IPS-18a (cell line): ENCODE measurements at regions not wholly inside any gene's neighbourhood (a gene's known extent, or its start where the extent isn't known, plus 50 kb on each side); places are given as distances from the start of the nearest gene placed in this dataset.

Experiments used
- H3K27ac ChIP-seq: one replicate; pipeline ENCODE4 v1.5.1; 2013; ENCODE audit warnings: low read length
- H3K27me3 ChIP-seq: one replicate; pipeline ENCODE4 v1.6.1; 2013; ENCODE audit warnings: mild to moderate bottlenecking, low read length; ENCODE audit not compliant: control insufficient read depth, insufficient read depth
- H3K36me3 ChIP-seq: one replicate; pipeline ENCODE4 v1.6.1; 2013; ENCODE audit warnings: low read depth, low read length; ENCODE audit not compliant: control insufficient read depth
- H3K4me1 ChIP-seq: one replicate; pipeline ENCODE4 v1.6.1; 2013; ENCODE audit warnings: low read depth, low read length; ENCODE audit not compliant: control insufficient read depth
- H3K4me3 ChIP-seq: one replicate; pipeline ENCODE4 v1.5.1; 2013; ENCODE audit warnings: low read length
- H3K9ac ChIP-seq: one replicate; pipeline ENCODE4 v1.6.1; 2013; ENCODE audit warnings: mild to moderate bottlenecking, low read length, moderate library complexity
- H3K9me3 ChIP-seq: one replicate; pipeline ENCODE4 v1.6.1; 2013; ENCODE audit warnings: low read depth, low read length; ENCODE audit not compliant: control insufficient read depth

- H3K9ac ChIP-seq: no peak overlapping the region
- no peaks in the 10 kb centered on the region for H3K9me3 ChIP-seq
- no peaks in the 10 kb centered on the region for H3K36me3 ChIP-seq
- no peaks in the 10 kb centered on the region for H3K4me1 ChIP-seq
- no peaks in the 10 kb centered on the region for H3K27me3 ChIP-seq
- no peak overlapping the region for H3K4me3 ChIP-seq
- no peak overlapping the region for H3K27ac ChIP-seq
Measured at GRCh38 chr10:33412241-33412640, 77.8 kb upstream of the NRP1 start.

- Histone ChIP-seq H3K27me3 (no peaks in the 10 kb centered on the region), H3K27ac (no peak overlapping the region), H3K4me3 (no peak overlapping the region), H3K4me1 (no peaks in the 10 kb centered on the region), H3K9ac (no peak overlapping the region), H3K9me3 (no peaks in the 10 kb centered on the region), H3K36me3 (no peaks in the 10 kb centered on the region)
Measured at GRCh38 chr10:33410860-33411234, 76.4 kb upstream of the NRP1 start.

- Histone ChIP-seq H3K9ac (no peak overlapping the region), H3K27ac (no peak overlapping the region), H3K36me3 (no peaks in the 10 kb centered on the region), H3K9me3 (no peaks in the 10 kb centered on the region), H3K4me1 (no peaks in the 10 kb centered on the region), H3K27me3 (no peaks in the 10 kb centered on the region), H3K4me3 (no peak overlapping the region)
Measured at GRCh38 chr10:33410096-33410859, 75.8 kb upstream of the NRP1 start.

GRCh38 chr10:33406596-33406995, 72.1 kb upstream of the NRP1 start:
- H3K27ac ChIP-seq: no peak overlapping the region
- H3K9ac ChIP-seq: no peak overlapping the region
- no peaks in the 10 kb centered on the region for H3K4me1 ChIP-seq
- no peak overlapping the region for H3K4me3 ChIP-seq
- H3K27me3 ChIP-seq: no peaks in the 10 kb centered on the region
- no peaks in the 10 kb centered on the region for H3K9me3 ChIP-seq
- no peaks in the 10 kb centered on the region for H3K36me3 ChIP-seq

DNA sequence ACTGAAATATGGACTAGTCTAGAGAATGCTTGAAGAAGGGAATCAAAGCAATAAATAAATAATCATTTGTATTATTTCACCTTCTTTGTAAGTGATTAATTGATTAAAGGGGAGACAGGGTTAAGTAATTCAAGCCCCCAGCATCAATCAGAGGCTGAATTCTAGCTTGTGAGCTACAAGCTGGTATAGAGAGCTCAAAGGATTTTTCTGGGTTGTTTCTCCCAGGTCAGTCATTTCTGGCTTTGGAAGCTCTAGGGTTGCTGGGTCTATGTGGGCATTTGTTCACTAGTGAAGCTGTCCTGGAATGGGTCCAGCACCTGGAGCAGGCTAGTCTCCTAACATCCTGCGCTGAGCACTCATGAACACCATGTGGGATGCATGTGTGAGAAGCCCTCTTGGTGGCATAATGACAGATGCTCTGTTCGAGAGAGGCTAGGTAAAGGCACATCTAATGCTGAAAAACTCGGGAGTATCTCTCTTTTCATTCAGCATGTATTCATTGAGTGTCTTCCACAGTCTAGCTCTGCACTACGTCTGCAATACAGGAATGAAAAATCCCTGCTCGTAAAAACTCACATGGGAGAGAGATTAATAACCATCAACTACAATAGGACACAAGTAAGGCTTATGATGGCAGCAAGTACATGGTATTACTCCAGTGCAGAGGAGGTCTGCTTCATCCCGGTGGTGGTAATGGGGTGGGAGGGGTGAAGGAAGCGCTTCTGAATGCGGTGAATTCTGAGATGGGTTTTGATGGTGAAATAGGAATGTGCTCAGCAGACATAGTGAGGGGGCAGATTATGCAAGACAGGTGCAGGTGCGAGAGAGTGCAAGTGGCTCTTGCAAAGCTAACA, 68.0 kb upstream of the NRP1 start:
- Histone ChIP-seq H3K27ac (no peak overlapping the region), H3K27me3 (no peaks in the 10 kb centered on the region), H3K9me3 (no peaks in the 10 kb centered on the region), H3K4me3 (no peak overlapping the region), H3K36me3 (no peaks in the 10 kb centered on the region), H3K9ac (no peak overlapping the region), H3K4me1 (no peaks in the 10 kb centered on the region)

DNA sequence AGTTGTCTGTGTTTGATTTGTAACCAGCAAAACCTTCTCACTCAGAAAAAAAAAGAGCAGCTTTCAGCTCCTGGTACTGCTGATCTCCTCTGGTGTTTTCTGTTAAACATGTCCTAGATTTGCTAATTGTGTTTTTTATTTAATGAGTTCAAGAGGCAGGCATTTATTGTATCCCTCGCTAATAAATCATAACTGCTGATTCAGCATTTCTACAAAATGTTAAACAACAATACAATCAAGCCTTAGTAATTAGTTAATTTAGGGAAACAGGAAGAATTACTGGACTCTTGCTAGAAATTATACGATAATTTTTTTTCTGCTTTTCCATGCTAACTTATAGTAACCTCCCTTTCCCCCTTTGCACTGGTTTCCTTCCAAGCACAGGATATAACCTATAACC, 66.8 kb upstream of the NRP1 start:
- Histone ChIP-seq H3K27ac (no peak overlapping the region), H3K4me1 (no peaks in the 10 kb centered on the region), H3K27me3 (no peaks in the 10 kb centered on the region), H3K4me3 (no peak overlapping the region), H3K36me3 (no peaks in the 10 kb centered on the region), H3K9ac (no peak overlapping the region), H3K9me3 (no peaks in the 10 kb centered on the region)

DNA sequence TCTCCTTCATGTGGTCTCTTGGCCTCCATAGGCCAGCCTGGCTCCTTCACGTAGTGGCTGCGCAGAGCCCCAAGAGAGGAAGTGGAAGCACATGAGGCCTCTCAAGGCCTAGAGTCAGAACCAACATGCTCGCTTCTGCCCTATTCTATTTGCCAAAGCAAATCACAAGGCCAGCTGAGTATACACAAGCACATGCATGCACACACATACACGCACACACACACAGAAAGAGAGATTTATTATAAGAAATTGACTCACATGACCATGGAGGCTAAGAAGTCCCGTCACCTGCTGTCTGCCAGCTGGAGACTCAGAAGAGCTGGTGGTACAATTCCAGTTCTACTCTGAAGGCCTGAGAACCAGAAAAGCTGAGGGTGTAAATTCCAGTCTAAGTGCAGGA, 64.3 kb upstream of the NRP1 start:
- Histone ChIP-seq H3K27ac (no peak overlapping the region), H3K4me1 (no peaks in the 10 kb centered on the region), H3K4me3 (no peak overlapping the region), H3K36me3 (no peaks in the 10 kb centered on the region), H3K9ac (no peak overlapping the region), H3K27me3 (no peaks in the 10 kb centered on the region), H3K9me3 (no peaks in the 10 kb centered on the region)

DNA sequence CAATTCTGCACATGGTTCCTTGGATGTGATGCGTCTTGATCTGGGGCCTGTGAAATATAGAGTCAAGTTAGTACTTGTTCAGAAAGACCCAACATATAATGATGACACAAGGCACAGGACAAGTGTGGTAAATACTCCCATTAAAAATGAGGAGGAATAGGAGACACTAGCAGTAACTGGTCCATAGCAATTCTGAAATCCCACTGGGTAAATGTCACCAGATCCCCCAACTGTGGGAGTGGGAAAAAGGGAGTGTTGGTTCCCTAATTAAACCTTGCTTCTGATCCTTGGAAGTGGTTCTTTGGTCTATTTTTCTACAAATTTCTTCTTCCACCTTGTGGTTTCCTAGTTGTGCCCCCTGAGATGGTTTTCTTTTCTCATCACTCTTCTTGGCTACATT, 62.5 kb upstream of the NRP1 start:
- no peaks in the 10 kb centered on the region for H3K4me1 ChIP-seq
- no peak overlapping the region for H3K27ac ChIP-seq
- H3K27me3 ChIP-seq: no peaks in the 10 kb centered on the region
- no peak overlapping the region for H3K4me3 ChIP-seq
- H3K9me3 ChIP-seq: no peaks in the 10 kb centered on the region
- no peaks in the 10 kb centered on the region for H3K36me3 ChIP-seq
- no peak overlapping the region for H3K9ac ChIP-seq

- Histone ChIP-seq H3K4me1 (no peaks in the 10 kb centered on the region), H3K27me3 (no peaks in the 10 kb centered on the region), H3K27ac (no peak overlapping the region), H3K4me3 (no peak overlapping the region), H3K9ac (no peak overlapping the region), H3K9me3 (no peaks in the 10 kb centered on the region), H3K36me3 (no peaks in the 10 kb centered on the region)
Measured at GRCh38 chr10:33396279-33396678, 61.8 kb upstream of the NRP1 start.

DNA sequence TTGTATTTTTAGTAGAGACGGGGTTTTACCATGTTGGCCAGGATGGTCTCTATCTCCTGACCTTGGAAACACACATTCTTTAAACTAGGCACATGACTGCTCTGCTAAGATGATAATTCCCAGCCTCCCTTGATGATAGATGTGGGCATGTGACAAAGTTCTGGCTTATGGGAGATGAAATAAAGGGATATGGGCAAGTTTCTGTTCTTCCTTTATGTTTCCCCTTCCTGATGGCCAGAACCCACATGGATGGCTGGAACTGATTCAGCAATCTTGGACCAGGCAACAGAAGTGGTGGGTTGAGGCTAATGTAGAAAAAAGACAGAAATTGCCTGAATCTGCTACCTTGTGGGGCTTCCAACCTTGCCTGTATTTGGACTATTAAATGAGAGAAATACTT, 60.7 kb upstream of the NRP1 start:
- Histone ChIP-seq H3K27ac (no peak overlapping the region), H3K36me3 (no peaks in the 10 kb centered on the region), H3K4me3 (no peak overlapping the region), H3K9ac (no peak overlapping the region), H3K9me3 (no peaks in the 10 kb centered on the region), H3K27me3 (no peaks in the 10 kb centered on the region), H3K4me1 (no peaks in the 10 kb centered on the region)

- Histone ChIP-seq H3K4me3 (no peak overlapping the region), H3K36me3 (no peaks in the 10 kb centered on the region), H3K9me3 (no peaks in the 10 kb centered on the region), H3K9ac (no peak overlapping the region), H3K27ac (no peak overlapping the region), H3K27me3 (no peaks in the 10 kb centered on the region), H3K4me1 (no peaks in the 10 kb centered on the region)
Measured at GRCh38 chr10:33392706-33393105, 58.2 kb upstream of the NRP1 start.
